GM12878 (cell line): ENCODE measurements at regions not wholly inside any gene's neighbourhood (a gene's known extent, or its start where the extent isn't known, plus 50 kb on each side); places are given as distances from the start of the nearest gene placed in this dataset.

Experiments used
- ATAC-seq: fragments of 200-7000 bp; cut with Tn5 transposase; 3 replicates; pipeline ENCODE4 v1.9.1; 2020; ENCODE audit warnings: mild to moderate bottlenecking, moderate library complexity
- BruUV-seq: library from RNA; stranded (reverse); fragments of 400-500 nt; replicated peaks from 2 replicates; lab custom pipeline; 2021; lab: Mats Ljungman, UMichigan
- CTCF ChIA-PET: fragments of 300-600 bp; sonication (Branson Sonifier 250); formaldehyde crosslinking; extraction: SDS; loops from one replicate; lab custom pipeline; 2021; ENCODE audit warnings: inconsistent platforms; lab: Yijun Ruan, JAX
- POLR2A ChIA-PET: fragments of 350-600 bp; formaldehyde crosslinking; extraction: SDS; loops from one replicate; lab custom pipeline; 2021; ENCODE audit warnings: inconsistent platforms; lab: Charles Lee
- RAD21 ChIA-PET: fragments of 300-600 bp; sonication (Branson Sonifier 250); formaldehyde crosslinking; loops from one replicate; lab custom pipeline; 2023; ENCODE audit warnings: antibody characterized with exemption; ENCODE audit not compliant: unreplicated experiment; lab: Charles Lee
- SMC1A ChIA-PET: fragments of 300-600 bp; sonication (Branson Sonifier 250); formaldehyde crosslinking; loops from one replicate; lab custom pipeline; 2023; ENCODE audit not compliant: unreplicated experiment, uncharacterized antibody; lab: Charles Lee
- DNase-seq: peaks from one replicate; pipeline ENCODE4 v3.0.0-alpha.2; 2011; ENCODE audit warnings: low read depth, low spot score
- FAIRE-seq: peaks from 3 replicates; lab custom pipeline; 2011; peaks lifted over from hg19 to GRCh38; lab: Jason Lieb, UNC
- H2AFZ ChIP-seq: 2 replicates; pipeline ENCODE4 v1.6.0; 2011; ENCODE audit warnings: low read depth, low read length, control low read depth; ENCODE audit not compliant: control insufficient read depth
- H3K27ac ChIP-seq: 2 replicates; pipeline ENCODE4 v1.5.1; 2011; ENCODE audit warnings: control low read depth; ENCODE audit not compliant: control insufficient read depth, insufficient read depth
- H3K27me3 ChIP-seq, 2 experiments: replicated peaks in 1 of 2; 2 replicates each; pipeline versions ENCODE4 v1.6.0 to v1.6.1; 2011; ENCODE audit warnings: low read length in 1 of 2; ENCODE audit not compliant: control insufficient read depth in 2 of 2, insufficient read depth in 2 of 2
- H3K36me3 ChIP-seq, 2 experiments: 2 replicates each; pipeline ENCODE4 v1.5.1; 2011; ENCODE audit warnings: low read length in 1 of 2; ENCODE audit not compliant: control insufficient read depth in 2 of 2, insufficient read depth in 2 of 2
- H3K4me1 ChIP-seq: 2 replicates; pipeline ENCODE4 v1.6.1; 2011; ENCODE audit warnings: mild to moderate bottlenecking, low read length, moderate library complexity, mixed read lengths; ENCODE audit not compliant: control insufficient read depth, insufficient read depth
- H3K4me2 ChIP-seq: 2 replicates; pipeline ENCODE4 v1.6.0; 2011; ENCODE audit warnings: control low read depth; ENCODE audit not compliant: control insufficient read depth, insufficient read depth
- H3K4me3 ChIP-seq: fragments of 200-600 bp; sonication (generic); 2 replicates; pipeline ENCODE4 v1.5.1; 2016
- H3K79me2 ChIP-seq: 2 replicates; pipeline ENCODE4 v1.6.0; 2011; ENCODE audit warnings: low read length; ENCODE audit not compliant: control insufficient read depth, insufficient read depth
- H3K9ac ChIP-seq: 2 replicates; pipeline ENCODE4 v1.8.0; 2011; ENCODE audit warnings: low read length, control low read depth, mixed read lengths; ENCODE audit not compliant: control insufficient read depth, insufficient read depth
- H3K9me3 ChIP-seq: replicated peaks from 3 replicates; pipeline ENCODE4 v1.5.1; 2011; ENCODE audit warnings: mild to moderate bottlenecking, low read length; ENCODE audit not compliant: control insufficient read depth, insufficient read depth
- H4K20me1 ChIP-seq: 2 replicates; pipeline ENCODE4 v1.6.0; 2011; ENCODE audit not compliant: control insufficient read depth, insufficient read depth
- BCL3 ChIP-seq: IDR thresholded peaks from 2 replicates; pipeline ENCODE4 v1.6.1; 2011; ENCODE audit warnings: borderline replicate concordance, low read depth, mild to moderate bottlenecking, moderate library complexity, low read length; ENCODE audit not compliant: insufficient read depth, poor library complexity, severe bottlenecking
- CHD1 ChIP-seq: IDR thresholded peaks from 2 replicates; pipeline ENCODE4 v1.6.1; 2012; ENCODE audit warnings: low read depth, low read length, improper control_type of control experiment
- DPF2 ChIP-seq: fragments of 450-650 bp; IDR thresholded peaks from 2 replicates; pipeline ENCODE4 v1.6.1; 2017; ENCODE audit warnings: mild to moderate bottlenecking
- FOXM1 ChIP-seq: IDR thresholded peaks from 2 replicates; pipeline ENCODE4 v1.6.1; 2012; ENCODE audit warnings: low read depth, mild to moderate bottlenecking, inconsistent platforms, low read length, moderate library complexity
- HSF1 ChIP-seq: fragments of 150-350 bp; IDR thresholded peaks from 2 replicates; pipeline ENCODE4 v1.6.1; 2014; ENCODE audit warnings: mild to moderate bottlenecking, low read depth, low read length
- IKZF1 ChIP-seq: fragments of 450-650 bp; conservative IDR thresholded peaks from 2 replicates; pipeline ENCODE4 v1.6.1; 2017; ENCODE audit warnings: antibody characterized with exemption, mild to moderate bottlenecking
- JUNB ChIP-seq: IDR thresholded peaks from 2 replicates; pipeline ENCODE4 v1.6.1; 2016; ENCODE audit warnings: antibody characterized with exemption, mild to moderate bottlenecking
- MLLT1 ChIP-seq: fragments of 450-650 bp; IDR thresholded peaks from 2 replicates; pipeline ENCODE4 v1.6.1; 2016; ENCODE audit warnings: mild to moderate bottlenecking
- PKNOX1 ChIP-seq: fragments of 450-650 bp; IDR thresholded peaks from 2 replicates; pipeline ENCODE4 v1.6.1; 2016; ENCODE audit warnings: mild to moderate bottlenecking
- RAD21 ChIP-seq: IDR thresholded peaks from 2 replicates; pipeline ENCODE4 v1.6.1; 2011; ENCODE audit warnings: mild to moderate bottlenecking, low read depth, low read length, moderate library complexity; ENCODE audit not compliant: insufficient read depth
- SREBF2 ChIP-seq: IDR thresholded peaks from 2 replicates; pipeline ENCODE4 v1.6.1; 2012; ENCODE audit warnings: mild to moderate bottlenecking, low read length
- ZNF384 ChIP-seq: IDR thresholded peaks from 2 replicates; pipeline ENCODE4 v1.6.1; 2012; ENCODE audit warnings: low read depth, mild to moderate bottlenecking, low read length, improper control_type of control experiment, borderline replicate concordance
- ZNF687 ChIP-seq: fragments of 450-650 bp; IDR thresholded peaks from 2 replicates; pipeline ENCODE4 v1.6.1; 2017; ENCODE audit warnings: mild to moderate bottlenecking, moderate library complexity
- WGBS: methylation state at CpG from one replicate; pipeline ENCODE4 v1.1.6; 2016; ENCODE audit warnings: low lambda C conversion rate; ENCODE audit not compliant: insufficient replicate concordance, insufficient coverage; ENCODE audit errors: missing lambda C conversion rate; 5-methylcytosine and 5-hydroxymethylcytosine counted together
- in situ Hi-C: fragments of 300-500 bp; cut with MboI; formaldehyde crosslinking; loops from 9 replicates; pipeline ENCODE4 v1.14.3; 2018; ENCODE audit warnings: mixed read lengths
- intact Hi-C: fragments of 100-400 bp; cut with micrococcal nuclease; formaldehyde crosslinking; loops from one replicate; pipeline ENCODE4 v1.14.2; 2022; ENCODE audit not compliant: unreplicated experiment

GRCh38 chr7:8931906-8932646, 498.7 kb downstream of the NXPH1 start:
- Histone ChIP-seq H3K79me2 (no peaks in the 10 kb centered on the region), H3K27me3 (no peaks in the 10 kb centered on the region), H3K4me1 (no peaks in the 10 kb centered on the region), H3K9ac (no peak overlapping the region), H2AFZ (no peak overlapping the region), H3K4me2 (no peak overlapping the region), H3K36me3 (no peaks in the 10 kb centered on the region), H3K9me3 (no peaks in the 10 kb centered on the region), H3K27ac (no peak overlapping the region), H3K4me3 (no peak overlapping the region), H4K20me1 (no peaks in the 10 kb centered on the region)
- CTCF ChIA-PET = no interaction called here
- no TSS peak for BruUV-seq
- DNase-seq (no peak), ATAC-seq (no peak), FAIRE-seq (no peak)
- POLR2A ChIA-PET = no interaction called here
- SMC1A ChIA-PET = no interaction called here
- intact Hi-C loops = no loop called here
- RAD21 ChIA-PET = no interaction called here
- in situ Hi-C loops = no loop called here
- 20% methylated on average over 8 of the region's 8 CpGs for WGBS
- TF ChIP-seq ZNF384 = no peak
- no peak for TF ChIP-seq PKNOX1
- TF ChIP-seq RAD21 = no peak
- TF ChIP-seq IKZF1 = no peak
- TF ChIP-seq HSF1 = no peak
- TF ChIP-seq SREBF2 = no peak
- no peak for TF ChIP-seq FOXM1
- TF ChIP-seq JUNB = no peak
- no peak for TF ChIP-seq ZNF687
- TF ChIP-seq DPF2 = no peak
- no peak for TF ChIP-seq CHD1
- no peak for TF ChIP-seq MLLT1
- no peak for TF ChIP-seq BCL3
